ENCODE measurements at regions not wholly inside any gene's neighbourhood (a gene's known extent, or its start where the extent isn't known, plus 50 kb on each side); places are given as distances from the start of the nearest gene placed in this dataset.

GRCh38 chr18:43175257-43175656 is 59.8 kb upstream of the RIT2 start:
- ChIA-PET POLR2A (no interaction called here), CTCF (no interaction called here)
- no peak overlapping the region for H3K27ac ChIP-seq (ENCODE audit: low read depth, low read length)
- no peaks in the 10 kb centered on the region for H3K9me3 ChIP-seq (ENCODE audit: control insufficient read depth in 2 of 3, low read length in 3 of 3)
- H3K4me1 Mint-ChIP-seq: no peaks in the 10 kb centered on the region
- H3K4me3 Mint-ChIP-seq: no peak overlapping the region
- intact Hi-C loops (cut with micrococcal nuclease): no loop called here
- no peak overlapping the region for H3K27ac Mint-ChIP-seq
- H3K36me3 ChIP-seq (ENCODE audit: control insufficient read depth in 2 of 3, insufficient read depth in 3 of 3, low read length in 3 of 3): no peaks in the 10 kb centered on the region
- H3K9me3 Mint-ChIP-seq: peaks cover 0 to 19% (median 4%) of the 10 kb centered on the region in 11 donors
- H3K4me1 ChIP-seq (ENCODE audit: control insufficient read depth in 2 of 2, insufficient read depth in 2 of 2, low read length in 2 of 2): no peaks in the 10 kb centered on the region
- no peak for ATAC-seq
- no peaks in the 10 kb centered on the region for H3K27me3 ChIP-seq (ENCODE audit: control insufficient read depth in 2 of 2, insufficient read depth in 2 of 2, low read length in 2 of 2)
- no peaks in the 10 kb centered on the region for H3K36me3 Mint-ChIP-seq
- H3K27me3 Mint-ChIP-seq: no peaks in the 10 kb centered on the region
- no peak overlapping the region for H3K4me3 ChIP-seq (ENCODE audit: low read length)
- no peak for DNase-seq

- ATAC-seq (no peak), DNase-seq (no peak)
- no peak overlapping the region for H3K4me3 Mint-ChIP-seq
- H3K27ac ChIP-seq (ENCODE audit: low read depth, low read length): no peak overlapping the region
- H3K4me1 ChIP-seq (ENCODE audit: control insufficient read depth in 2 of 2, insufficient read depth in 2 of 2, low read length in 2 of 2): no peaks in the 10 kb centered on the region
- intact Hi-C loops (cut with micrococcal nuclease): no loop called here
- H3K9me3 ChIP-seq (ENCODE audit: control insufficient read depth in 2 of 3, low read length in 3 of 3): peaks cover 0 to 5% (median 0%) of the 10 kb centered on the region in 3 experiments
- peaks cover 0 to 36% (median 8%) of the 10 kb centered on the region in 11 donors for H3K9me3 Mint-ChIP-seq
- H3K27me3 Mint-ChIP-seq: no peaks in the 10 kb centered on the region
- H3K27ac Mint-ChIP-seq: no peak overlapping the region
- no peaks in the 10 kb centered on the region for H3K27me3 ChIP-seq (ENCODE audit: control insufficient read depth in 2 of 2, insufficient read depth in 2 of 2, low read length in 2 of 2)
- ChIA-PET CTCF (no interaction called here), POLR2A (no interaction called here)
- no peaks in the 10 kb centered on the region for H3K36me3 ChIP-seq (ENCODE audit: control insufficient read depth in 2 of 3, insufficient read depth in 3 of 3, low read length in 3 of 3)
- H3K36me3 Mint-ChIP-seq: no peaks in the 10 kb centered on the region
- no peak overlapping the region for H3K4me3 ChIP-seq (ENCODE audit: low read length)
- no peaks in the 10 kb centered on the region for H3K4me1 Mint-ChIP-seq
Measured at GRCh38 chr18:43170586-43170985, 55.1 kb upstream of the RIT2 start.

All from naive thymus-derived CD4-positive, alpha-beta T cell (primary cell).